H1 (cell line): ENCODE measurements at regions not wholly inside any gene's neighbourhood (a gene's known extent, or its start where the extent isn't known, plus 50 kb on each side); places are given as distances from the start of the nearest gene placed in this dataset.

ENCODE experiments used
- POLR2AphosphoS5 ChIP-seq: IDR thresholded peaks from 2 replicates; pipeline ENCODE4 v1.6.1; 2011; ENCODE audit warnings: low read depth, low read length
- SRF ChIP-seq: IDR thresholded peaks from 2 replicates; pipeline ENCODE4 v1.6.1; 2011; ENCODE audit warnings: mild to moderate bottlenecking, low read depth, low read length, moderate library complexity
- TF ChIP-seq, protein P1 (sequence below), 3 experiments: IDR thresholded peaks; 1 replicate in 2 of 3; 2 replicates in 1 of 3; pipeline versions ENCODE4 v1.5.1 to v1.6.1; 2011; ENCODE audit warnings: low read length in 3 of 3, mild to moderate bottlenecking in 3 of 3, inconsistent platforms in 2 of 3, low read depth in 1 of 3, moderate library complexity in 1 of 3; ENCODE audit not compliant: insufficient read depth in 1 of 3; ENCODE audit errors: control extremely low read depth in 1 of 3

GRCh38 chr19:41501854-41502253, 58.9 kb downstream of the ERICH4 start:
- TF ChIP-seq POLR2AphosphoS5 (no peak), SRF (no peak)
- TF ChIP-seq, protein P1, sequence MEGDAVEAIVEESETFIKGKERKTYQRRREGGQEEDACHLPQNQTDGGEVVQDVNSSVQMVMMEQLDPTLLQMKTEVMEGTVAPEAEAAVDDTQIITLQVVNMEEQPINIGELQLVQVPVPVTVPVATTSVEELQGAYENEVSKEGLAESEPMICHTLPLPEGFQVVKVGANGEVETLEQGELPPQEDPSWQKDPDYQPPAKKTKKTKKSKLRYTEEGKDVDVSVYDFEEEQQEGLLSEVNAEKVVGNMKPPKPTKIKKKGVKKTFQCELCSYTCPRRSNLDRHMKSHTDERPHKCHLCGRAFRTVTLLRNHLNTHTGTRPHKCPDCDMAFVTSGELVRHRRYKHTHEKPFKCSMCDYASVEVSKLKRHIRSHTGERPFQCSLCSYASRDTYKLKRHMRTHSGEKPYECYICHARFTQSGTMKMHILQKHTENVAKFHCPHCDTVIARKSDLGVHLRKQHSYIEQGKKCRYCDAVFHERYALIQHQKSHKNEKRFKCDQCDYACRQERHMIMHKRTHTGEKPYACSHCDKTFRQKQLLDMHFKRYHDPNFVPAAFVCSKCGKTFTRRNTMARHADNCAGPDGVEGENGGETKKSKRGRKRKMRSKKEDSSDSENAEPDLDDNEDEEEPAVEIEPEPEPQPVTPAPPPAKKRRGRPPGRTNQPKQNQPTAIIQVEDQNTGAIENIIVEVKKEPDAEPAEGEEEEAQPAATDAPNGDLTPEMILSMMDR (IDR thresholded peaks at IDR 0.05; ENCODE audit: control extremely low read depth in 1 of 3, insufficient read depth in 1 of 3, low read depth in 1 of 3, low read length in 3 of 3) = no peak
